ENCODE measurements at regions not wholly inside any gene's neighbourhood (a gene's known extent, or its start where the extent isn't known, plus 50 kb on each side); places are given as distances from the start of the nearest gene placed in this dataset.

GRCh38 chr10:28924717-28925116, 247.4 kb downstream of the BAMBI start:
- in situ Hi-C loops (cut with HindIII; ENCODE audit: low pct_unique_long_range_greater_than_20kb, low sequenced_read_pairs): no loop called here
- no peaks in the 10 kb centered on the region for H3K27me3 ChIP-seq (ENCODE audit: control insufficient read depth, insufficient read depth, low read length)
- no peak overlapping the region for H3K4me3 ChIP-seq (ENCODE audit: low read depth in 2 of 2, low read length in 2 of 2)
- H3K36me3 ChIP-seq (ENCODE audit: control insufficient read depth, insufficient read depth, low read length): no peaks in the 10 kb centered on the region
- CTCF ChIA-PET: no interaction called here
- no peak for DNase-seq (ENCODE audit: low read depth, low spot score)
- no peak for TF ChIP-seq SIN3A (IDR thresholded peaks at IDR 0.05; ENCODE audit: borderline replicate concordance, insufficient read depth, low read depth, low read length)
- no peak for TF ChIP-seq TCF7L2 (IDR thresholded peaks at IDR 0.05; ENCODE audit: low read depth, low read length)
- TF ChIP-seq REST (IDR thresholded peaks at IDR 0.05; ENCODE audit: insufficient read depth in 1 of 2, low read depth in 2 of 2, low read length in 1 of 2): no peak
- TF ChIP-seq POLR2AphosphoS5 (IDR thresholded peaks at IDR 0.05; ENCODE audit: low read depth, low read length): no peak
- TF ChIP-seq CTCF (IDR thresholded peaks at IDR 0.05): no peak
- intact Hi-C loops (cut with micrococcal nuclease; ENCODE audit: unreplicated experiment): no loop called here
- POLR2A ChIA-PET: no interaction called here
- H3K4me1 ChIP-seq (ENCODE audit: control insufficient read depth, insufficient read depth, low read length): no peaks in the 10 kb centered on the region
- no peaks in the 10 kb centered on the region for H3K9me3 ChIP-seq (ENCODE audit: control insufficient read depth, insufficient read depth, low read depth, low read length)
- no peak overlapping the region for H3K27ac ChIP-seq (ENCODE audit: low read length)
- no TSS peak for BruUV-seq (replicated peaks)
- ATAC-seq: no peak

- TF ChIP-seq SIN3A (IDR thresholded peaks at IDR 0.05; ENCODE audit: borderline replicate concordance, insufficient read depth, low read depth, low read length): no peak
- TF ChIP-seq REST (IDR thresholded peaks at IDR 0.05; ENCODE audit: insufficient read depth in 1 of 2, low read depth in 2 of 2, low read length in 1 of 2): no peak
- no peak for TF ChIP-seq TCF7L2 (IDR thresholded peaks at IDR 0.05; ENCODE audit: low read depth, low read length)
- TF ChIP-seq CTCF (IDR thresholded peaks at IDR 0.05): no peak
- no peak for TF ChIP-seq POLR2AphosphoS5 (IDR thresholded peaks at IDR 0.05; ENCODE audit: low read depth, low read length)
- Histone ChIP-seq H3K36me3 (ENCODE audit: control insufficient read depth, insufficient read depth, low read length) (no peaks in the 10 kb centered on the region), H3K4me3 (ENCODE audit: low read depth in 2 of 2, low read length in 2 of 2) (no peak overlapping the region), H3K4me1 (ENCODE audit: control insufficient read depth, insufficient read depth, low read length) (no peaks in the 10 kb centered on the region), H3K27me3 (ENCODE audit: control insufficient read depth, insufficient read depth, low read length) (no peaks in the 10 kb centered on the region), H3K9me3 (ENCODE audit: control insufficient read depth, insufficient read depth, low read depth, low read length) (no peaks in the 10 kb centered on the region), H3K27ac (ENCODE audit: low read length) (no peak overlapping the region)
- CTCF ChIA-PET: no interaction called here
- POLR2A ChIA-PET: no interaction called here
- intact Hi-C loops (cut with micrococcal nuclease; ENCODE audit: unreplicated experiment) (no loop called here), in situ Hi-C loops (cut with HindIII; ENCODE audit: low pct_unique_long_range_greater_than_20kb, low sequenced_read_pairs) (no loop called here)
- DNase-seq (ENCODE audit: low read depth, low spot score) (no peak), ATAC-seq (no peak)
- no TSS peak for BruUV-seq (replicated peaks)
These were observed 247.9 kb downstream of the BAMBI start for GRCh38 chr10:28925121-28925663.

All from Panc1 (cell line).